Neural cell (in vitro differentiated cells): ENCODE measurements at regions not wholly inside any gene's neighbourhood (a gene's known extent, or its start where the extent isn't known, plus 50 kb on each side); places are given as distances from the start of the nearest gene placed in this dataset.

Experiments
- CTCF ChIP-seq: fragments of 450-650 bp; IDR thresholded peaks from 2 replicates; pipeline ENCODE4 v1.5.1; 2014; ENCODE audit warnings: antibody characterized with exemption, mild to moderate bottlenecking, moderate library complexity; ENCODE audit not compliant: poor library complexity, severe bottlenecking
- EP300 ChIP-seq: fragments of 450-650 bp; conservative IDR thresholded peaks from 2 replicates; pipeline ENCODE4 v1.6.1; 2014; ENCODE audit warnings: antibody characterized with exemption, mild to moderate bottlenecking, moderate library complexity; ENCODE audit not compliant: poor library complexity, severe bottlenecking
- POLR2AphosphoS5 ChIP-seq: IDR thresholded peaks from 2 replicates; pipeline ENCODE4 v1.6.1; 2012
- RAD21 ChIP-seq: fragments of 450-650 bp; conservative IDR thresholded peaks from 2 replicates; pipeline ENCODE4 v1.6.1; 2014; ENCODE audit warnings: antibody characterized with exemption, mild to moderate bottlenecking, moderate library complexity
- SMC3 ChIP-seq: fragments of 450-650 bp; conservative IDR thresholded peaks from 2 replicates; pipeline ENCODE4 v1.6.1; 2014; ENCODE audit warnings: antibody characterized with exemption, mild to moderate bottlenecking, moderate library complexity; ENCODE audit not compliant: poor library complexity

- TF ChIP-seq EP300 (no peak), CTCF (no peak), POLR2AphosphoS5 (no peak), RAD21 (no peak), SMC3 (no peak)
Measured at GRCh38 chr2:122451697-122452096, 696.2 kb downstream of the TSN start.
